ENCODE measurements at regions not wholly inside any gene's neighbourhood (a gene's known extent, or its start where the extent isn't known, plus 50 kb on each side); places are given as distances from the start of the nearest gene placed in this dataset.

- Histone ChIP-seq H3K9ac (ENCODE audit: low read length) (no peak overlapping the region), H3K4me2 (ENCODE audit: low read length) (no peak overlapping the region), H3K9me3 (ENCODE audit: insufficient read depth, low read depth, low read length) (no peaks in the 10 kb centered on the region), H3K4me3 (ENCODE audit: insufficient read depth, low read depth, low read length) (no peak overlapping the region), H3K4me1 (ENCODE audit: insufficient read depth, low read length) (no peaks in the 10 kb centered on the region), H2AFZ (ENCODE audit: low read depth, low read length) (no peak overlapping the region), H3K27ac (ENCODE audit: low read depth, low read length) (no peak overlapping the region), H3K79me2 (ENCODE audit: insufficient read depth, low read length) (peaks cover 44% of the 10 kb centered on the region), H3K36me3 (ENCODE audit: insufficient read depth, low read length) (no peaks in the 10 kb centered on the region), H3K27me3 (ENCODE audit: insufficient read depth, low read length) (no peaks in the 10 kb centered on the region), H4K20me1 (ENCODE audit: insufficient read depth, low read length) (peaks cover 37% of the 10 kb centered on the region)
- Mint-ChIP-seq H3K4me3 (ENCODE audit: unreplicated experiment) (no peak overlapping the region), H3K27me3 (ENCODE audit: low read depth, unreplicated experiment) (no peaks in the 10 kb centered on the region), H3K9me3 (ENCODE audit: unreplicated experiment) (peaks cover 9% of the 10 kb centered on the region), H3K27ac (ENCODE audit: unreplicated experiment) (no peak overlapping the region), H3K36me3 (ENCODE audit: low read depth, unreplicated experiment) (peaks cover 22% of the 10 kb centered on the region), H3K4me1 (ENCODE audit: low read depth, unreplicated experiment) (peaks cover 6% of the 10 kb centered on the region)
- DNase-seq (ENCODE audit: low read depth) (no peak), FAIRE-seq (peak; percentile 49)
- TF ChIP-seq EZH2 (IDR thresholded peaks at IDR 0.05; ENCODE audit: insufficient read depth, low read length): no peak
- no peak for TF ChIP-seq CTCF (IDR thresholded peaks at IDR 0.05; ENCODE audit: insufficient read depth, low read depth, low read length)
These were observed 171.8 kb upstream of the FOXN3 start for GRCh38 chr14:89588840-89589296.

GRCh38 chr14:89588016-89588415 lies 171.0 kb upstream of the FOXN3 start:
- H3K9ac ChIP-seq (ENCODE audit: low read length): no peak overlapping the region
- Mint-ChIP-seq H3K36me3 (ENCODE audit: low read depth, unreplicated experiment) (peaks cover 25% of the 10 kb centered on the region), H3K27ac (ENCODE audit: unreplicated experiment) (peak overlapping the region; percentile 79), H3K9me3 (ENCODE audit: unreplicated experiment) (peaks cover 7% of the 10 kb centered on the region), H3K4me1 (ENCODE audit: low read depth, unreplicated experiment) (peaks cover 6% of the 10 kb centered on the region), H3K4me3 (ENCODE audit: unreplicated experiment) (no peak overlapping the region), H3K27me3 (ENCODE audit: low read depth, unreplicated experiment) (no peaks in the 10 kb centered on the region)
- DNase-seq (ENCODE audit: low read depth) (no peak), FAIRE-seq (no peak)
- H3K4me3 ChIP-seq (ENCODE audit: insufficient read depth, low read depth, low read length): no peak overlapping the region
- H4K20me1 ChIP-seq (ENCODE audit: insufficient read depth, low read length): peaks cover 36% of the 10 kb centered on the region
- peaks cover 47% of the 10 kb centered on the region for H3K79me2 ChIP-seq (ENCODE audit: insufficient read depth, low read length)
- no peaks in the 10 kb centered on the region for H3K9me3 ChIP-seq (ENCODE audit: insufficient read depth, low read depth, low read length)
- H3K27ac ChIP-seq (ENCODE audit: low read depth, low read length): no peak overlapping the region
- no peak overlapping the region for H3K4me2 ChIP-seq (ENCODE audit: low read length)
- no peak overlapping the region for H2AFZ ChIP-seq (ENCODE audit: low read depth, low read length)
- H3K4me1 ChIP-seq (ENCODE audit: insufficient read depth, low read length): no peaks in the 10 kb centered on the region
- TF ChIP-seq EZH2 (IDR thresholded peaks at IDR 0.05; ENCODE audit: insufficient read depth, low read length): no peak
- no peaks in the 10 kb centered on the region for H3K36me3 ChIP-seq (ENCODE audit: insufficient read depth, low read length)
- no peaks in the 10 kb centered on the region for H3K27me3 ChIP-seq (ENCODE audit: insufficient read depth, low read length)

GRCh38 chr14:89587136-89587420 lies 170.0 kb upstream of the FOXN3 start:
- DNase-seq (ENCODE audit: low read depth) (no peak), FAIRE-seq (no peak)
- Histone ChIP-seq H3K27ac (ENCODE audit: low read depth, low read length) (no peak overlapping the region), H3K79me2 (ENCODE audit: insufficient read depth, low read length) (peaks cover 47% of the 10 kb centered on the region), H3K9ac (ENCODE audit: low read length) (no peak overlapping the region), H4K20me1 (ENCODE audit: insufficient read depth, low read length) (peaks cover 32% of the 10 kb centered on the region), H3K9me3 (ENCODE audit: insufficient read depth, low read depth, low read length) (no peaks in the 10 kb centered on the region), H3K4me3 (ENCODE audit: insufficient read depth, low read depth, low read length) (no peak overlapping the region), H3K36me3 (ENCODE audit: insufficient read depth, low read length) (no peaks in the 10 kb centered on the region), H3K4me2 (ENCODE audit: low read length) (no peak overlapping the region), H2AFZ (ENCODE audit: low read depth, low read length) (no peak overlapping the region), H3K4me1 (ENCODE audit: insufficient read depth, low read length) (no peaks in the 10 kb centered on the region), H3K27me3 (ENCODE audit: insufficient read depth, low read length) (no peaks in the 10 kb centered on the region)
- H3K36me3 Mint-ChIP-seq (ENCODE audit: low read depth, unreplicated experiment): peaks cover 26% of the 10 kb centered on the region
- no peak overlapping the region for H3K27ac Mint-ChIP-seq (ENCODE audit: unreplicated experiment)
- H3K27me3 Mint-ChIP-seq (ENCODE audit: low read depth, unreplicated experiment): no peaks in the 10 kb centered on the region
- no peak overlapping the region for H3K4me3 Mint-ChIP-seq (ENCODE audit: unreplicated experiment)
- no peak for TF ChIP-seq EZH2 (IDR thresholded peaks at IDR 0.05; ENCODE audit: insufficient read depth, low read length)
- no peak for TF ChIP-seq CTCF (IDR thresholded peaks at IDR 0.05; ENCODE audit: insufficient read depth, low read depth, low read length)
- H3K4me1 Mint-ChIP-seq (ENCODE audit: low read depth, unreplicated experiment): peaks cover 6% of the 10 kb centered on the region
- H3K9me3 Mint-ChIP-seq (ENCODE audit: unreplicated experiment): peaks cover 4% of the 10 kb centered on the region
